GM12878 (cell line): ENCODE measurements at regions not wholly inside any gene's neighbourhood (a gene's known extent, or its start where the extent isn't known, plus 50 kb on each side); places are given as distances from the start of the nearest gene placed in this dataset.
A peak's percentile ranks its signal among the peaks of the same experiment; 100 is the strongest.

Experiments
- CBFB ChIP-seq: IDR thresholded peaks from 2 replicates; pipeline ENCODE4 v1.6.1; 2016; ENCODE audit warnings: antibody characterized with exemption, low read depth
- CHD2 ChIP-seq: IDR thresholded peaks from 2 replicates; pipeline ENCODE4 v1.6.1; 2011; ENCODE audit warnings: low read depth, low read length, improper control_type of control experiment, borderline replicate concordance
- PAX5 ChIP-seq: IDR thresholded peaks from 2 replicates; pipeline ENCODE4 v1.6.1; 2011; ENCODE audit warnings: low read depth, low read length, borderline replicate concordance
- POLR2AphosphoS5 ChIP-seq: IDR thresholded peaks from 2 replicates; pipeline ENCODE4 v1.6.1; 2011; ENCODE audit warnings: mild to moderate bottlenecking, low read length, inconsistent platforms
- TF ChIP-seq, protein P1 (sequence below): fragments of 450-650 bp; IDR thresholded peaks from 2 replicates; pipeline ENCODE4 v1.6.1; 2017; ENCODE audit warnings: mild to moderate bottlenecking, moderate library complexity
- TF ChIP-seq, protein P2 (sequence below), 3 experiments: IDR thresholded peaks in 2 of 3; conservative IDR thresholded peaks in 1 of 3; 2 replicates each; pipeline ENCODE4 v1.5.1; 2011; ENCODE audit warnings: low read depth in 3 of 3, low read length in 3 of 3, mild to moderate bottlenecking in 3 of 3, control low read depth in 2 of 3, moderate library complexity in 2 of 3, inconsistent platforms in 1 of 3, mixed read lengths in 1 of 3; ENCODE audit not compliant: control insufficient read depth in 2 of 3, insufficient read depth in 1 of 3; ENCODE audit errors: extremely low read depth in 1 of 3

DNA sequence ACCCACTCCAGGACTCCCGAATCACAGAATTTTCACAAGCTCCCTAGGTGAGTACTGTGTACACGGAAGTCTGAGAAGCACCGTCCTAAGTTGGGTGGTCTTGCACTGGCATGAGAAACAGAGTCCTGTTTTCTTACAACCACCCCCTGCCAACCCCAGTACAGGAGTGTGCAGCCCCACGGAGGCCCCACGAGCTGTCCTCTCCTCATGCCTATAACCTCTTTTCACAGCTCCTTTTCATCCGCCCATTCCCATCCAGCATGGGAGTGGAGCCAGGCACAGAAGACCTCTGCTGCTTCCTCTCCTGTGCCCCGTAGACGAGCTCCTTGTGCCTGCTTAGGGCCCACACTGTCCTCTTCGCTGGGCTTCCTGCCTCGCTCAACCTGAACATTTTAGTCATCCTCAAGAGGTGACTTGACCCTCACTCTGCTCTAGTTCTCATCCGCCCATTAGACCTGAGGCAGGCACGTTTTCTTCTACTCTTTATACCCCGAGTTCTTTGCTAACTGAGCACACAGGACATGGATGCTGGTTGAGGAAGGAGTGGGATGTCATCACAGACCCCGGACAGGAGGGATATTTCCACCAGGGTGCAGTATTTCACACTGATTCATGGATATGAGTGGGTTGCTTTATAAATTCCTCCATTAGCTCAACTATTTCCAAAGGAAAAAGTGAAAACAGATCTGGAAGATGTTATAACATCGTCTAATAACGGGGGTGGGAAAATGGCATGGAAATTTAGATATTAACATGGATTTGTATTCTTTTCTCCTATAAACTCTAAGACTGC, 160.5 kb downstream of the TTLL2 start (continued):
- TF ChIP-seq POLR2AphosphoS5 (no peak), PAX5 (no peak), CBFB (no peak), CHD2 (no peak)
- TF ChIP-seq, protein P1, sequence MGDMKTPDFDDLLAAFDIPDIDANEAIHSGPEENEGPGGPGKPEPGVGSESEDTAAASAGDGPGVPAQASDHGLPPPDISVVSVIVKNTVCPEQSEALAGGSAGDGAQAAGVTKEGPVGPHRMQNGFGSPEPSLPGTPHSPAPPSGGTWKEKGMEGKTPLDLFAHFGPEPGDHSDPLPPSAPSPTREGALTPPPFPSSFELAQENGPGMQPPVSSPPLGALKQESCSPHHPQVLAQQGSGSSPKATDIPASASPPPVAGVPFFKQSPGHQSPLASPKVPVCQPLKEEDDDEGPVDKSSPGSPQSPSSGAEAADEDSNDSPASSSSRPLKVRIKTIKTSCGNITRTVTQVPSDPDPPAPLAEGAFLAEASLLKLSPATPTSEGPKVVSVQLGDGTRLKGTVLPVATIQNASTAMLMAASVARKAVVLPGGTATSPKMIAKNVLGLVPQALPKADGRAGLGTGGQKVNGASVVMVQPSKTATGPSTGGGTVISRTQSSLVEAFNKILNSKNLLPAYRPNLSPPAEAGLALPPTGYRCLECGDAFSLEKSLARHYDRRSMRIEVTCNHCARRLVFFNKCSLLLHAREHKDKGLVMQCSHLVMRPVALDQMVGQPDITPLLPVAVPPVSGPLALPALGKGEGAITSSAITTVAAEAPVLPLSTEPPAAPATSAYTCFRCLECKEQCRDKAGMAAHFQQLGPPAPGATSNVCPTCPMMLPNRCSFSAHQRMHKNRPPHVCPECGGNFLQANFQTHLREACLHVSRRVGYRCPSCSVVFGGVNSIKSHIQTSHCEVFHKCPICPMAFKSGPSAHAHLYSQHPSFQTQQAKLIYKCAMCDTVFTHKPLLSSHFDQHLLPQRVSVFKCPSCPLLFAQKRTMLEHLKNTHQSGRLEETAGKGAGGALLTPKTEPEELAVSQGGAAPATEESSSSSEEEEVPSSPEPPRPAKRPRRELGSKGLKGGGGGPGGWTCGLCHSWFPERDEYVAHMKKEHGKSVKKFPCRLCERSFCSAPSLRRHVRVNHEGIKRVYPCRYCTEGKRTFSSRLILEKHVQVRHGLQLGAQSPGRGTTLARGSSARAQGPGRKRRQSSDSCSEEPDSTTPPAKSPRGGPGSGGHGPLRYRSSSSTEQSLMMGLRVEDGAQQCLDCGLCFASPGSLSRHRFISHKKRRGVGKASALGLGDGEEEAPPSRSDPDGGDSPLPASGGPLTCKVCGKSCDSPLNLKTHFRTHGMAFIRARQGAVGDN: no peak
- TF ChIP-seq, protein P2, sequence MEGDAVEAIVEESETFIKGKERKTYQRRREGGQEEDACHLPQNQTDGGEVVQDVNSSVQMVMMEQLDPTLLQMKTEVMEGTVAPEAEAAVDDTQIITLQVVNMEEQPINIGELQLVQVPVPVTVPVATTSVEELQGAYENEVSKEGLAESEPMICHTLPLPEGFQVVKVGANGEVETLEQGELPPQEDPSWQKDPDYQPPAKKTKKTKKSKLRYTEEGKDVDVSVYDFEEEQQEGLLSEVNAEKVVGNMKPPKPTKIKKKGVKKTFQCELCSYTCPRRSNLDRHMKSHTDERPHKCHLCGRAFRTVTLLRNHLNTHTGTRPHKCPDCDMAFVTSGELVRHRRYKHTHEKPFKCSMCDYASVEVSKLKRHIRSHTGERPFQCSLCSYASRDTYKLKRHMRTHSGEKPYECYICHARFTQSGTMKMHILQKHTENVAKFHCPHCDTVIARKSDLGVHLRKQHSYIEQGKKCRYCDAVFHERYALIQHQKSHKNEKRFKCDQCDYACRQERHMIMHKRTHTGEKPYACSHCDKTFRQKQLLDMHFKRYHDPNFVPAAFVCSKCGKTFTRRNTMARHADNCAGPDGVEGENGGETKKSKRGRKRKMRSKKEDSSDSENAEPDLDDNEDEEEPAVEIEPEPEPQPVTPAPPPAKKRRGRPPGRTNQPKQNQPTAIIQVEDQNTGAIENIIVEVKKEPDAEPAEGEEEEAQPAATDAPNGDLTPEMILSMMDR (IDR thresholded peaks at IDR 0.05 in 2 of 3, conservative IDR thresholded peaks at IDR 0.05 in 1 of 3; ENCODE audit: control insufficient read depth in 2 of 3, extremely low read depth in 1 of 3, insufficient read depth in 1 of 3, low read depth in 3 of 3, low read length in 3 of 3): peak in 2 of 3 experiments; percentile 23 to 31; a peak in 1 of 6 replicates
